Superior temporal gyrus (tissue), 1 donor: ENCODE measurements at regions not wholly inside any gene's neighbourhood (a gene's known extent, or its start where the extent isn't known, plus 50 kb on each side); places are given as distances from the start of the nearest gene placed in this dataset.

Experiments
- DNase-seq: peaks from one replicate; pipeline ENCODE4 v3.0.0-alpha.2; 2016; ENCODE audit errors: extremely low spot score

DNA sequence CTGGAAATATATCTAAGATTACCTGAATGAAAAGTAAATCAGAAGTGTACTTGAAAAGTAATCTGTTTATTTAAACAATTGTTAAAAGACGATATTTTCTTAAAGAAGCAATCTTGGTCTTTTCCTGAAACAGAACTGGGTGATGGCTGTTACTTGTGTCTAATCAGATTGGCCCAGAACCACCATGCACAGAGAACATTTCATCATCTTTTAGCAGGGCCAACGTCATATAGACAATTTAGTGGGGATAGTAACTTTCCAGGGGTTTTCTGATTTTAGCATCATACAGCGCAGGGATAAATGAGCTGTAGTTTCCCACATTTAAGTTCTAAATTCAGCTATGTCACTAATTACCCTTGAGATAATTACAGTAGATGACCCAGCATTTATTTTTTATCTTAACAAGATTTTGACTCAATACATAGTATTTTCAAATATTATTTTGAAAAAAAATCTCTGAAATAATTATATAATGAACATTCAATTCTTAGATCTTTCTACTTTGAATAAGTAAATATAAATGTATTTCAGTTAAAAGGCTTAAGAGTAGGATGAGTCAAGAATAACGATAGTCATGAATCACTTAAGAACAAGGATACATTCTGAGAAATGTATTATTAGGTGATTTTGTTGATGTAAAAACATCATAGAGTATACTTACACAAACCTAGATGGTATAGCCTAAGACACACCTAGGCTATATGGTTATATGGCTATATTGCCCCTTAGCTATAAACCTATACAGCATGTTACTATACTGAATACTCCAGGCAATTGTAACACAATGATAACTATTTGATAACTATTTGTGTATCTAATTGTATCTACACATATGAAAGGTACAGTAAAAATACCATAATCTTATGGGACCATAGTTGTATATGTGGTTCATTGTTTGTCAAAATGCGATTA lies 103.8 kb upstream of the MME start:
- DNase-seq = no peak

DNA sequence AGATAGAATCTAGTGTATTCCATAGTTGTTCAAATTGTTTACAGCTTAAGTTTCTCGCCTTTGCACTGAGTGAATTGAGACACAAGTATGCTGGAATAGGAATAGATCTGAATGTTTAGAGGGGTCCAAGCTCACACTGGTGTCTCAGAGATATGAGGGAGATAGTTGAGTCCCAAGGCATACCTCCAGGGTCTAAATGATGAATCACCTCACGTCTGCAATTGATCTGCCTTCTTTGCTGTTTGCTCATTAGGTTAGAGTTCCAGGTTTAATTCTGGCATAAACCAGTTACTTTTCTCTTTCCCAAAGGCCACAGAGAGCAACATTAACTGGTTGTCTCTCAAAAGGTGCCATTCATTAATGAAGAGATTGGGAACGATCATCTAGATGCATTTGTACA lies 106.3 kb upstream of the MME start:
- no peak for DNase-seq

DNA sequence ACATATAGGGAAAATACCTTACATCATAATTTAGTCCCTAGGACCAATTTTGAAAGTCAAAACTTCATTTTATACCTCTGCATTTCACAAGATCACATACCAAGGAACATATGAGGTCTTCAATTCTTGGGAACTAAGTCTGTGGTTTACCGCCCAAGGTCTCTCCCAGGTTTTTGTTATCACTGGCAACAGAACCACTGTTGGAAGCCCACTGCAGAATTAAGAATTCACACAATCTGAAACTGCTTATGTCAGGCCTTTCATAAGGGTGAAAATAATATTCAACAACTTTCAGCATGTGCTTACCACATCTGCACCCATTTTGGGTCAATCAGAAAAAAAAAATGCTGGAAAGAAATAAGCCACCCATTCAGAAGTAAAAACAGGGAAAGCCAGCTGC lies 107.2 kb upstream of the MME start:
- DNase-seq = no peak

DNA sequence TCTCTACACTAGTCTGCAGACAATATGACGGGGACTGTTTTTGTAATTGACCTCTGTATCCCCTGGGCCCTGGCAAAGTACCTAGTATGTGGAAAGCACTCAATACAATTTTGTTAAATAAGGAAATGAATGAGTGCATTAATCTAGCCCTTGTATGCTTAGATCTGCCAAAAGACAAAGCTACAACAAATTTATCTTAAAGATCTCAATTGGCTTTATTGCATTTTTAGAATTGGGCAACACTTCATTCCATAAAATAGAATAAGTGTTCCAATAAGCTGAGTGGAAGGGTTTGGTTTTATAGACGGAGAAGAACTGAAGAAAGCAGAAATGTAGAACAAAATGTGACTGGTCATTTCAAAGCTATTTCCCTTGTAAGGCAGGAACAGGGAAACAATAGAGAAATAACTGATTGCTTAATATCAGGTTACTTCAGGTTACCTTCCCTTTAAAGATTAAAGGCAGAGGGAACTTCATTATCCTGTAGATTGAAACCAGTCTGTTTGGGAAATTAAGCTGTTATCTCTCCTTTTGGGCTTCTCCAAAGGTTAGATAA lies 108.3 kb upstream of the MME start:
- no peak for DNase-seq

DNA sequence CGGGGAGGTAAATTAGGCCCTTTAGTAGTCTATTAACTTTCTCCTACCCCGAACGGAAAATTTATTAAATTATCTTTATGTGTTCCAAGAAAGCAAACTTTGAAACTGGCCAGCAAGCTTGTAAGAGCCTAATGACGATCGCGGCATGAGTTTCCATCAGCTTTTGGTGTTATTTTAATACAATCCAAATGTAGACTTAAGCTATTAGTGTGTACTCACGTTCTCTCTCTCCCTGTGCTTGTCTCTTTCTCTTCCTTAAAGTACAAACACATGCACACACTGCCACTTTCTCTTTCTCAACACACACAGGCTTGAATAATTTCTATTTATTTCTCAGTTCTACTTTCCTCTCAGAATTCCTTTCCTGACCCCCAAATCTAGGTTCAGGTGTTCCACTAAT lies 108.8 kb upstream of the MME start:
- DNase-seq = no peak

DNA sequence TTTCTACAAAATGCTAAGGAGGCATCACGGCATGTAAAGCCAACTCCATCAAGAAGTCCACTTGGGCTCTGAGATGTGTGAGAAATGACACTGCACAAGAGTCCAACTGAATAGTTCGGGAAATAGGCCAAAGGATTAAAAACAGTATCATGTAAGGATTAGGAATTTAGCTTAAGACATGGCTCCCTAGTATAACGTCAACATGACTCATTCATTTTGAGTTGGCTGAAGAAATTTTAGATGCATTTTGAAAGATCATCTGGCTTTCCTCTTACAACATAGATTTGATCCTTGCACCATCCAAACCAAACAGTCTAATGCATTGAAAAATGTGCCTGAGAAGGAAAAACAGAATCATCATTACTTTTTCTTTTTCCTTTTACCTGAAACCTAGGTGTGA lies 109.3 kb upstream of the MME start:
- DNase-seq = no peak

DNA sequence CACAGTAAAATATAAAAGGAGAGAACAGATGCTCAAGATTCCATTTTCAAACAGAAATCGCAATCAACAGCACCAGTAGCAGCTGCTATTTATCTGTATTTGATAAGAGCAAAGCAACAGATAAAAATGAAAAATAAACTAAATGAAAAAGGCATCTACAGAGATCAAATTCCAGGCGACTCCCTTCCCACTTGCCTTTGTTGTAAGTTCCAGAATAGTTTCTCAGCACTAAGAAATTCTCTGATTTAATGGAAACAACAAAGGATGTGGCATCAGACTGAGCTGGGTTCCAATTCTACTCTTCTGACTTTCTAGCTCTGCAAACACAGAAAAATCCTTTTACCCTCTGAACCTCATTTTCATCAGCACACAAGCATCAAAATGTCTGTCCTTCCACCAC lies 110.8 kb upstream of the MME start:
- no peak for DNase-seq

DNA sequence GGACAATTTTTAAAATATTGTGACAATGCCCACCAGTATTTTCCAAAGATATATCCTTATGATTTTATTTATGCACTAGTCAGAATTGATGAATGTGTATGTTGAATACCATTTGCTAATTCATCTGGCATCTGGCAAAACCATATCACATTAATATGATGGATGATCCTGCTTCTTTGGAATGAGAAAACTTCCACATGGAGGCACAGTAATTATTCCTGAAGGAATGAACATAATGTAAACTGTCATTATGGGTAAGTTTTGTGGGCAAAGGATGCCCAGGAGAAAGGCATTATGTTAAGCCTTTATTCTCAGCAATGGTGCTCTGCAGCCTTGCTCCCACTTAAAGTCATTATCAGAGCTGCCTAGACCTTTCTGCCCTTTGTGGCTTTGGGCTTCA lies 113.0 kb upstream of the MME start:
- no peak for DNase-seq

DNA sequence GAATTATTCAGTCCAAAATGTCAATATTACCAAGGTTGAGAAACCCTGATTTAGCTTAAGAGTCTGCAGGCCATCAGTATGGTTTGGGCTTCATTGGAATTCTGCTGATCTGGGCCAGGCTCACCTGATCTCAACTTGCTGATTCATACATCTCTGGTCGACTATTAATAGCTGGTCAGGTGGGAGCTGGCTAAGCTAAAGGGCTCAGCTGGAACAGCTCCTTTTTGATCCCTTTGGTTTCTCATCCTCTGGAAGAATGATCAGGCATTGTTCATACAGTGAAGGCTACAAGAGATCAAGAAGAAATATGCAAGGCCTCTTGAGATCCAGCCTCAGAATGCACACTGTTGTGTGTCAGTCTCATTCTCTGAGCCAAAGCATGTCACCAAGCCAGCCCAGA lies 123.3 kb upstream of the MME start:
- DNase-seq = no peak

DNA sequence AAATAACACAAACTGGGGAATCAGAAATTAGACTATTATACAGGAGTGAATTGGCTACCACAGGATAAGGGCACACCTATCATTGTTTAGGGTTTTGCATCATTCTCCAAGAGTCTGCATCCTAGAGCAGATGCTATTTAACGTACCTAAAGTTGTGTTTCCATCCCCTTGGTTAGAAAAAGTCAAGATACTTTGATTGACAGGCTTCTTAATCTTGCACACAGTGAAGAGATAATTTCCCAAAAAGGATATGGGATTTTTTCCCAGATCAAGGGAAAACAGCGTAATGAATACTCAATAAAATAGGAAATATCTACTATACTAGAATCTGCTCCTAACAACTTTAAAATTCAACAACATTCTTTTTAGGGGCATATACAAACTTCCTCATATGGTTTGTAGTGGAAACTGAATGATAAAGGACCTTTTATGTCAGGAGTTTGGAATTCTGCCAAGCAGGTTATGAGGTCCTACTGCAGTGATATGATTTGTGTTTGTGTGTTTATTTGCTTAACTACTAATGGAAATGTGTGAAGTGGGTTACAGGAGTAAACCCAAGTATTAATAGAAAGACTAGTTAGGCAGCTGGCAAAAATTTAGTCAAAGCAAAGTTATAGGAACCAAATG lies 124.1 kb upstream of the MME start:
- no peak for DNase-seq

DNA sequence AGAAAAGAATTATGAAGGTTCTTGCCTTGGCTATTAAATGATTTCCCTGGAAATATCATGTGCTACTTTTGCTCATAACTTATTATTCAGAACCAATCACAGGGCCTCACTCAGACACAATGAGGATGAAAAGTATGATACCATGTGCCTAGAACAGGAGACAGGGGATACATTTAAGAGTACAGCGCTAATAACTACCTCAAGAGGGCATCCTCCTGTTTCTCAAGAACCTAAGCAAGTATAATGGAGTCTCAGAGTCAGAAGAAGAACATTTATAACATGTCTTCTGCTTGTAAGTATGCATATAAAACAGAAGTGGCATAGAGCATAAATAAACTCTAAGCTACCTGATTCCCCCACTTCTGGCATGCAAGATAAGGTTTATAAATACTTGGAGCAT lies 125.4 kb upstream of the MME start:
- no peak for DNase-seq

DNA sequence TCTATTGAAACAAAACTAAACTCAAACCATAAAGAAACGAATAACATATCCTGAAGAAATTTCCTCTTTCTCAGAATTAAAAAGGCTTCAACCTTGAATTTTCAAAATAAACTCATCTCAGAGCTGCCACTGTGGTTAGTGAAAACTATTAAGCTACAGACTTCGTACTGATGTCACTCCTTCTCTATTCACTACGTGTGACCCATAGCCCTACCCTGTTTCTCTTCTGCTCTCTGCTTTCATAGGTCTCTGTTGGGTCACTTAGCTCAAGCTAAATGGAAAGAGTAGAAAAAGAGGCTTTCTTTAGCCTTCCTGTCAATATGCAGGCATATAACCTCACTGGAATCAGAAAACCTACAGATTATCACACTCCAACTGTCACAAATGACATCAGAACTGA lies 126.6 kb upstream of the MME start:
- DNase-seq = no peak

DNA sequence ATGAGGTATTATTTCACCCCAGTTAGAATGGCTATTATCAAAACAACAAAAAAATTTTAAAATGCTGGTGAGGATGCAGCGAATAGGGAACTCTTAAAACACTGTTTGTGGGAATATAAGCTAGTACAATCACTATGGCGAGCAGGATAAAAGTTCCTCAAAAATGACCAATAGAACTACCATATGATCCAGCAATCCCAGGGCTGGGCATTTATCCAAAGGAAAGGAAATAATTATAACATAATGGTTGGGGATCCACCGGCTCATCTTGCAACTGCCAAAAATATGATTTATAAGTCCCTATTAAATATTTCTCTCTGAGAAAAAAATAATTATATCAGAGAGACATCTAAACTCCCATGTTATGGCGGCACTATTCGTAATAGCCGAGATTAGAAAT lies 127.6 kb upstream of the MME start:
- DNase-seq = no peak

DNA sequence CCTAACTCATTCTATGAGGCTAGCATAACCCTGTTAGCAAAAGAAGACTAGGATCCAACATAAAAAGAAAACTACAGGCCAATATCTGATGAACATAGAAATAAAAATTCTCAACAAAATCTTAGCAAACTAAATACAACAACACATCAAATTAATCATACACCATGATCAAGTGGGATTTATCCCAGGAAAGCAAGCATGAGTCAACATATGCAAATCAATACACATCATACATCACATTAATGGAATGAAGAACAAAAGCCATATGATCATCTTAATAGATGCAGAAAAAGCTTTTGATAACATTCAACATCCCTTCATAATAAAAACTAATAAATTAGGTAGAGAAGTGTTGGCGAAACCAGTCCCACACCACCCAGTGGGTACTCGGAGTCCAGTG lies 136.1 kb upstream of the MME start:
- no peak for DNase-seq

DNA sequence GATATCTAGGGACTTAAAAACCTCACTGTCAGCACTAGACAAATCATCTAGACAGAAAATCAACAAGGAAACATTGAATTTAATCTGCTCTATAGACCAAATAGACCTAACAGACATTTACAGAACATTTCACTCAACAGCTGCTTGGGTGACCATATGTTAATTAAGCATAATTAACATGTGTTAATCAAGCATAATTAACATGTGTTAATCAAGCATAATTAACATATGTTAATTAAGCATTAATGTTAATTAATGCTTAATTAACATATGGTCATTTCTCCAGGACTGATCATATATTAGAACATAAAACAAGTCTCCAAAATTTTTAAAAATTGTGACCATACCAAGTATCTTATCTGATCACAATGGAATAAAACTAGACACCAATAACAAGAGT lies 137.3 kb upstream of the MME start:
- DNase-seq = no peak

DNA sequence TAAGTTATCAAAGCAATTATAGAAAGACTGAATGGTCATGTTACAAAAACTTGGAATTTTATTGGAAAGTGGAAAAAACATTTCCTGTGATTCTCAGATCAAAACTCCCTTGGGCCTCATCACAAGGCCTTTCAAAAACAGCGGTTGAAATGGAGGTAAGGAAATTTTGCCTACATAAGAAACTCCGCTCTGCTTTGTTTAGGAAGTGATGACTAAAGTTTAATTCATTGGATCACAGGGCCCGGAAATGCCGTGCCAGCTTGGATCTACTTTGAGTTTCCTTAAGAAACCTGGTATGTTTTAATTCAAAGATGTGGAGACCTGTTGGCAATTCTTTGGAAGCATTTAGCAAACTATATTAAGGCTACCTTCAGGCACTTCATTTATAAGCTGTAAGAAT lies 143.9 kb upstream of the MME start:
- DNase-seq = no peak

DNA sequence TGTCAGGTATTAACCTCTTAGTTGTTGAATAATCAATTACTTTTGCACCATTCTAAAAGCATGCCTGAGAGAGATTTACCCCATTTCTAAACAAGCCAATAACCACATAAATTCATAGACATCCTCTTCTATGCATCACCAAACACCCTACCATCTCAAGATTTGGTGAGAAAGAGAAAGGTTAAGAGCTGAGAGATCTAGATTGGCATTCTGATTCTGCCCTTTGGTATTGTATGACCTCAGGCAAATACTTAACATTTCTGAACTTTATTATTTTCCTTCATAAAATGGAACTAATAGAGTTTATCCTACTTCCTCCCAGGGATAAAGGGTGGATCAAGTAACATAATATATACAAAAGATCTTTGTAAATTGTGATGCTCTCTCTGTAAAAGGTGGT lies 146.5 kb upstream of the MME start:
- no peak for DNase-seq

DNA sequence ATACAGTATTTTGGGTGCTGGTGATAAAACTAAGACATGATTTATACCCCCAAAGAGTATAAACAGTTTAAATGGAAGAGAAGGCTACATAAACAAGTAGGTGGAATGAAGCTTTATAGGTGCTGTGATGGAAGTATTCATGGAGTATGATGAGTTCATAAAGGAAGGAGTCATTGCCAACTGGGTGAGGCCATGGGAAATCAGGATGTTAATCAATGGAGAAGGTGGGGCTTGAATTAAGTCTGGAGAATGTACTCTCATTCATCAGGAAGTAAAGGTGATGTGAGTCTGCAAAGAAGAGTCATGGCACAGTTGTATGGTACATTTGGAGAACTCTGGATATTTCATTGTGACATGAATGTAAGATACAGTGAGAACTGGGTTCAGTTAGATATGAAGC lies 147.5 kb upstream of the MME start:
- DNase-seq = no peak

DNA sequence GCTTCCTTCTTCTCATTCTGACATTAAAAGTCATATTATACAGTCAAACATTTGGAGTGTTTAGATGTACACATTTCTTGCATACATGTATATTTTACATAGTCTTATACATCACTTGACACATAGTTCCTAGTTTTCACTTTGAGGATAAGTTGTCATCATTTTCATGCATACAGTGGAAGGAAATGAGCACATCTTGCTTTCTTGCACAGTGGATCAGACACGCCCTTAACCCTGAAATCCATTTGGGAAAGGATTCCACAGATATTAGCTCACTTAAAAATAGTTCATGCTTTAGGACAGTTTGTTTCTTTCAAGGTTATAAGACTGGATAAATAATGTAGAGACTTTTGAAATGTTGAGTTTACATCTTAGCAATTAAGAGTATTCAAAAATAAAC lies 148.6 kb upstream of the MME start:
- no peak for DNase-seq

DNA sequence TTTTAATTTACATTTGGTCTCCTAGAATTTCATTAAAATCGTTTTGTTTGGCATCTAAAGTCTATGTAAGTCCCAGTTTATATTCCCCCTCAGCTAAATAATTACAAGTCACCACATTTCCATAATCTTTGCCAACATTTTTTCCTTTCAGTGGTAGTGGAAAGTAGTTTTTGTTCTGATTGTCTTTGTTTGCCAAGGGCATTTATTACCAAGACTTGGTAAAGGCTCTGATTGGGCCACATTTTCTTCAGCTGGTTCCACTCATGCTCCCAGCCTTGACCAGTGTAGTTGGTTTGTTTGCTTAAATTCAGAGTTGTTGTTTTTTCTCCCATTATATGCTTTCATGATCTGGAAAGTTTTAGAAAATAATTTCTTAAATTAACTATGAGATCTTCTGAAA lies 153.4 kb upstream of the MME start:
- no peak for DNase-seq

DNA sequence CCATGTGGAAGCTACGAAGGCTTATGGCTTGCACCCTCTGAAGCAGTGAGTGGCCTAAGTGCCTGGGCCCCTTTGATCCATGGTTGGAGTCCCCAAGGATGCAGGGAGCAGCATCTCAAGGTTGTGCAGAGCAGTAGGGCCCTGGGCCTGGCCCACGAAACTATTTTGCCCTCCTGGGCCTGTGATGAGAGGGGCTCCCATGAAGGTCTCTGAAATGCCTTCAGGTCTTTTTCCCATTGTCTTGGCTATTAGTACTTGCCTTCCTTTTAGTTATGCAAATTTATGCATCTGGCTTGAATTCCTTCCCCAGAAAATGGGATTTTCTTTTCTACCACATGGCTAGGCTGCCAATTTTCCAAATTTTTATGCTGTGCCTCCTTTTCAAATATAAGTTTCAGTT lies 158.8 kb upstream of the MME start:
- DNase-seq = no peak

DNA sequence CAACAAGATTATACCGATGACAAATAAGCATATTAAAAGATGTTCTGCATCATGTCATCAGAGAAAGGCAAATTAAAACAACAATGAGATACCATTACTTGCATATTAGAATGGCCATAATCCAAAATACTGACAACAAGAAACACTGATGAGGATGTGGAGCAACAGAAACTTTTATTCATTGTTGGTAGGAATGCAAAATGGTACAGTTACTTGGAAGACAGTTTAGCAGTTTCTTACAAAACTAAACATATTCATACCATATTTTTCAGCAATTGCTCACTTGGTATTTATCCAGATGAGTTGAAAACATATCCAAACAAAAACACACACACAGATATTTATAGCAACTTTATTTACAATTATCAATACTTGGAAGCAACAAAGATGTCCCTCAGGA lies 160.9 kb upstream of the MME start:
- DNase-seq = no peak

DNA sequence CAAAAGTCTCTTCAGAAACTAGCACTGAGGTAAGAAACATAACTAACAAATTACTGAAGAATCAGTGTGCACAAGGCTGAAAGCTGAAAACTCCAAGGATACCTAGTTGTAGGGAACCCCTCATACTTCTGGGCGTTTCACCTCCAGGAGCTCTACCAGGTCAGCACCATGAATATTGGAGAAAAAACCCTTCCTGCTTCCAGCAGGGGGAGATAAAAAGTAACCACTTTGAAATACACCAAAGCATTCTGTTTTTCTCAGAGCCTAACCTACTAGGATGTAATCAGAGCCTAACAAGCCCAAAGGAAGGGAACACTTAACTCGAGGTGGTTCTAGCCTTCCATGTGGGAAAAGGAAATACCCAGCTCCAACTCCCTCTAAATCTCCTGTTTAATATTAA lies 175.8 kb upstream of the MME start:
- no peak for DNase-seq
